Naive thymus-derived CD8-positive, alpha-beta T cell (primary cell): ENCODE measurements at regions not wholly inside any gene's neighbourhood (a gene's known extent, or its start where the extent isn't known, plus 50 kb on each side); places are given as distances from the start of the nearest gene placed in this dataset.

Source experiments
- ATAC-seq, 2 donors: fragments of 150-1000 bp; cut with Tn5 transposase in 1 of 2; sonication (Bioruptor Pico), chemical (Tn5 transposase) in 1 of 2; 1 replicate in 1 of 2; 2 replicates in 1 of 2; pipeline ENCODE4 v1.10.0; 2021; ENCODE audit warnings: mild to moderate bottlenecking in 2 of 2, moderate library complexity in 2 of 2
- POLR2A ChIA-PET: fragments of 350-600 bp; sonication (Branson Sonifier 250); formaldehyde crosslinking; loops from one replicate; lab custom pipeline; 2021; ENCODE audit warnings: antibody characterized with exemption; lab: Charles Lee
- DNase-seq, 10 donors: peaks; one replicate each; pipeline versions ENCODE4 v3.0.0 to v3.0.0-alpha.2; 2020 to 2022
- H3K27ac Mint-ChIP-seq, 10 donors: one replicate each; pipeline ENCODE4 v1.8.0; 2020 to 2022; ENCODE audit warnings: mild to moderate bottlenecking in 10 of 10, mixed read lengths in 10 of 10, moderate library complexity in 4 of 10, inconsistent platforms in 1 of 10
- H3K27me3 Mint-ChIP-seq, 5 donors: one replicate each; pipeline ENCODE4 v1.8.0; 2021 to 2022; ENCODE audit warnings: mixed read lengths in 5 of 5
- H3K36me3 Mint-ChIP-seq, 3 donors: one replicate each; pipeline ENCODE4 v1.8.0; 2020 to 2022; ENCODE audit warnings: mixed read lengths in 3 of 3, mild to moderate bottlenecking in 2 of 3, inconsistent platforms in 1 of 3
- H3K4me1 Mint-ChIP-seq, 4 donors: one replicate each; pipeline ENCODE4 v1.8.0; 2021 to 2022; ENCODE audit warnings: mixed read lengths in 4 of 4
- H3K4me3 Mint-ChIP-seq, 10 donors: one replicate each; pipeline ENCODE4 v1.8.0; 2020 to 2022; ENCODE audit warnings: mild to moderate bottlenecking in 10 of 10, mixed read lengths in 10 of 10, moderate library complexity in 6 of 10, inconsistent platforms in 1 of 10
- H3K9me3 Mint-ChIP-seq, 9 donors: one replicate each; pipeline ENCODE4 v1.8.0; 2020 to 2022; ENCODE audit warnings: mixed read lengths in 9 of 9, mild to moderate bottlenecking in 3 of 9, inconsistent platforms in 1 of 9, moderate library complexity in 1 of 9

GRCh38 chr18:34550902-34551301 lies 159.2 kb upstream of the DTNA start:
- no peaks in the 10 kb centered on the region for H3K36me3 Mint-ChIP-seq
- no peak overlapping the region for H3K4me3 Mint-ChIP-seq
- POLR2A ChIA-PET: no interaction called here
- ATAC-seq (no peak), DNase-seq (no peak)
- H3K27ac Mint-ChIP-seq: no peak overlapping the region
- H3K27me3 Mint-ChIP-seq: no peaks in the 10 kb centered on the region
- H3K4me1 Mint-ChIP-seq: no peaks in the 10 kb centered on the region
- H3K9me3 Mint-ChIP-seq: peaks cover 0 to 7% (median 0%) of the 10 kb centered on the region in 9 donors

GRCh38 chr18:34551824-34552223 lies 158.3 kb upstream of the DTNA start:
- no peaks in the 10 kb centered on the region for H3K27me3 Mint-ChIP-seq
- DNase-seq (no peak), ATAC-seq (no peak)
- H3K27ac Mint-ChIP-seq: no peak overlapping the region
- no peaks in the 10 kb centered on the region for H3K36me3 Mint-ChIP-seq
- no peak overlapping the region for H3K4me3 Mint-ChIP-seq
- peaks cover 0 to 7% (median 0%) of the 10 kb centered on the region in 9 donors for H3K9me3 Mint-ChIP-seq
- no peaks in the 10 kb centered on the region for H3K4me1 Mint-ChIP-seq
- POLR2A ChIA-PET: no interaction called here

GRCh38 chr18:34562252-34562870 lies 147.7 kb upstream of the DTNA start:
- ATAC-seq (no peak), DNase-seq (no peak)
- no peaks in the 10 kb centered on the region for H3K4me1 Mint-ChIP-seq
- H3K9me3 Mint-ChIP-seq: peaks cover 0 to 14% (median 5%) of the 10 kb centered on the region in 9 donors
- H3K36me3 Mint-ChIP-seq: no peaks in the 10 kb centered on the region
- peaks cover 0 to 2% (median 0%) of the 10 kb centered on the region in 5 donors for H3K27me3 Mint-ChIP-seq
- no peak overlapping the region for H3K4me3 Mint-ChIP-seq
- POLR2A ChIA-PET: no interaction called here
- H3K27ac Mint-ChIP-seq: no peak overlapping the region

- Mint-ChIP-seq H3K4me3 (no peak overlapping the region), H3K9me3 (peaks cover 0 to 6% (median 0%) of the 10 kb centered on the region in 9 donors), H3K4me1 (no peaks in the 10 kb centered on the region), H3K27me3 (no peaks in the 10 kb centered on the region), H3K36me3 (no peaks in the 10 kb centered on the region), H3K27ac (no peak overlapping the region)
- no peak for ATAC-seq
- DNase-seq: no peak
- POLR2A ChIA-PET: no interaction called here
Measured at GRCh38 chr18:34567857-34568256, 142.2 kb upstream of the DTNA start.

- Mint-ChIP-seq H3K9me3 (peaks cover 0 to 15% (median 7%) of the 10 kb centered on the region in 9 donors), H3K4me1 (no peaks in the 10 kb centered on the region), H3K27me3 (peaks cover 0 to 2% (median 0%) of the 10 kb centered on the region in 5 donors), H3K4me3 (no peak overlapping the region), H3K27ac (peak overlapping the region in 1 of 10 donors; percentile 75), H3K36me3 (peaks cover 0 to 10% (median 0%) of the 10 kb centered on the region in 3 donors)
- DNase-seq: no peak
- no peak for ATAC-seq
- POLR2A ChIA-PET: no interaction called here
Measured at GRCh38 chr18:34576622-34577021, 133.5 kb upstream of the DTNA start.

GRCh38 chr18:34583895-34584294 lies 126.2 kb upstream of the DTNA start:
- ATAC-seq: no peak
- DNase-seq: no peak
- no peak overlapping the region for H3K27ac Mint-ChIP-seq
- no peak overlapping the region for H3K4me3 Mint-ChIP-seq
- H3K36me3 Mint-ChIP-seq: peaks cover 0 to 15% (median 0%) of the 10 kb centered on the region in 3 donors
- peaks cover 0 to 5% (median 3%) of the 10 kb centered on the region in 5 donors for H3K27me3 Mint-ChIP-seq
- POLR2A ChIA-PET: no interaction called here
- H3K4me1 Mint-ChIP-seq: no peaks in the 10 kb centered on the region
- H3K9me3 Mint-ChIP-seq: peaks cover 0 to 27% (median 5%) of the 10 kb centered on the region in 9 donors

GRCh38 chr18:34590503-34590902 lies 119.6 kb upstream of the DTNA start:
- POLR2A ChIA-PET: no interaction called here
- no peak for ATAC-seq
- H3K4me3 Mint-ChIP-seq: no peak overlapping the region
- peaks cover 0 to 3% (median 0%) of the 10 kb centered on the region in 9 donors for H3K9me3 Mint-ChIP-seq
- DNase-seq: no peak
- no peaks in the 10 kb centered on the region for H3K36me3 Mint-ChIP-seq
- peaks cover 0 to 1% (median 0%) of the 10 kb centered on the region in 5 donors for H3K27me3 Mint-ChIP-seq
- H3K4me1 Mint-ChIP-seq: no peaks in the 10 kb centered on the region
- no peak overlapping the region for H3K27ac Mint-ChIP-seq

- Mint-ChIP-seq H3K36me3 (no peaks in the 10 kb centered on the region), H3K4me3 (no peak overlapping the region), H3K27ac (no peak overlapping the region), H3K27me3 (peaks cover 0 to 5% (median 0%) of the 10 kb centered on the region in 5 donors), H3K4me1 (no peaks in the 10 kb centered on the region), H3K9me3 (peaks cover 0 to 1% (median 0%) of the 10 kb centered on the region in 9 donors)
- DNase-seq: no peak
- POLR2A ChIA-PET: no interaction called here
- ATAC-seq: no peak
Measured at GRCh38 chr18:34591920-34592444, 118.1 kb upstream of the DTNA start.

GRCh38 chr18:34592481-34592880 lies 117.6 kb upstream of the DTNA start:
- DNase-seq: no peak
- peaks cover 0 to 10% (median 1%) of the 10 kb centered on the region in 5 donors for H3K27me3 Mint-ChIP-seq
- POLR2A ChIA-PET: no interaction called here
- no peak overlapping the region for H3K4me3 Mint-ChIP-seq
- no peaks in the 10 kb centered on the region for H3K4me1 Mint-ChIP-seq
- no peaks in the 10 kb centered on the region for H3K36me3 Mint-ChIP-seq
- no peak for ATAC-seq
- H3K9me3 Mint-ChIP-seq: peaks cover 0 to 1% (median 0%) of the 10 kb centered on the region in 9 donors
- no peak overlapping the region for H3K27ac Mint-ChIP-seq

GRCh38 chr18:34592961-34593382 lies 117.1 kb upstream of the DTNA start:
- Mint-ChIP-seq H3K36me3 (no peaks in the 10 kb centered on the region), H3K27ac (no peak overlapping the region), H3K4me1 (no peaks in the 10 kb centered on the region), H3K4me3 (no peak overlapping the region), H3K9me3 (peaks cover 0 to 1% (median 0%) of the 10 kb centered on the region in 9 donors), H3K27me3 (peaks cover 0 to 14% (median 1%) of the 10 kb centered on the region in 5 donors)
- DNase-seq (no peak), ATAC-seq (no peak)
- POLR2A ChIA-PET: no interaction called here

GRCh38 chr18:34594266-34594665 lies 115.8 kb upstream of the DTNA start:
- Mint-ChIP-seq H3K36me3 (no peaks in the 10 kb centered on the region), H3K27ac (no peak overlapping the region), H3K4me3 (no peak overlapping the region), H3K27me3 (peaks cover 0 to 14% (median 1%) of the 10 kb centered on the region in 5 donors), H3K4me1 (no peaks in the 10 kb centered on the region), H3K9me3 (no peaks in the 10 kb centered on the region)
- POLR2A ChIA-PET: no interaction called here
- no peak for DNase-seq
- ATAC-seq: no peak

- no peaks in the 10 kb centered on the region for H3K9me3 Mint-ChIP-seq
- no peaks in the 10 kb centered on the region for H3K4me1 Mint-ChIP-seq
- H3K27ac Mint-ChIP-seq: no peak overlapping the region
- no peak for DNase-seq
- ATAC-seq: no peak
- H3K4me3 Mint-ChIP-seq: no peak overlapping the region
- POLR2A ChIA-PET: no interaction called here
- H3K36me3 Mint-ChIP-seq: no peaks in the 10 kb centered on the region
- H3K27me3 Mint-ChIP-seq: peaks cover 0 to 14% (median 2%) of the 10 kb centered on the region in 5 donors
Measured at GRCh38 chr18:34595690-34596089, 114.4 kb upstream of the DTNA start.

- ATAC-seq (no peak), DNase-seq (no peak)
- H3K27ac Mint-ChIP-seq: no peak overlapping the region
- no peaks in the 10 kb centered on the region for H3K9me3 Mint-ChIP-seq
- no peaks in the 10 kb centered on the region for H3K36me3 Mint-ChIP-seq
- peaks cover 0 to 22% (median 3%) of the 10 kb centered on the region in 5 donors for H3K27me3 Mint-ChIP-seq
- POLR2A ChIA-PET: no interaction called here
- no peaks in the 10 kb centered on the region for H3K4me1 Mint-ChIP-seq
- H3K4me3 Mint-ChIP-seq: no peak overlapping the region
Measured at GRCh38 chr18:34598120-34598635, 111.9 kb upstream of the DTNA start.
